HEK293 (cell line): ENCODE measurements at regions not wholly inside any gene's neighbourhood (a gene's known extent, or its start where the extent isn't known, plus 50 kb on each side); places are given as distances from the start of the nearest gene placed in this dataset.

ENCODE experiments used
- CTCF ChIP-seq: fragments of 450-650 bp; formaldehyde crosslinking; IDR thresholded peaks from 2 replicates; pipeline ENCODE4 v1.5.1; 2016; ENCODE audit warnings: missing biosample characterization, missing genetic modification characterization
- YY1 ChIP-seq: fragments of 450-650 bp; formaldehyde crosslinking; IDR thresholded peaks from 2 replicates; pipeline ENCODE4 v1.5.1; 2018; ENCODE audit warnings: missing biosample characterization, missing genetic modification characterization
- ZBTB17 ChIP-seq: fragments of 450-650 bp; formaldehyde crosslinking; IDR thresholded peaks from 2 replicates; pipeline ENCODE4 v1.5.1; 2016; ENCODE audit warnings: missing biosample characterization, missing genetic modification characterization
- ZFP37 ChIP-seq: fragments of 450-650 bp; formaldehyde crosslinking; IDR thresholded peaks from 2 replicates; pipeline ENCODE4 v1.5.1; 2016; ENCODE audit warnings: missing biosample characterization, missing genetic modification characterization
- ZNF138 ChIP-seq: fragments of 450-650 bp; formaldehyde crosslinking; IDR thresholded peaks from 2 replicates; pipeline ENCODE4 v1.5.1; 2016; ENCODE audit warnings: missing biosample characterization, missing genetic modification characterization, borderline replicate concordance
- ZNF239 ChIP-seq: fragments of 450-650 bp; formaldehyde crosslinking; IDR thresholded peaks from 2 replicates; pipeline ENCODE4 v1.5.1; 2016; ENCODE audit warnings: missing biosample characterization, missing genetic modification characterization
- ZNF280D ChIP-seq: fragments of 450-650 bp; formaldehyde crosslinking; IDR thresholded peaks from 2 replicates; pipeline ENCODE4 v1.5.1; 2016; ENCODE audit warnings: missing biosample characterization, missing genetic modification characterization
- ZNF433 ChIP-seq: fragments of 450-650 bp; formaldehyde crosslinking; IDR thresholded peaks from 2 replicates; pipeline ENCODE4 v1.5.1; 2016; ENCODE audit warnings: missing biosample characterization, missing genetic modification characterization, low read depth
- ZNF776 ChIP-seq: fragments of 450-650 bp; formaldehyde crosslinking; IDR thresholded peaks from 2 replicates; pipeline ENCODE4 v1.5.0; 2017; ENCODE audit warnings: missing biosample characterization, missing genetic modification characterization, borderline replicate concordance
- ZNF791 ChIP-seq: fragments of 450-650 bp; formaldehyde crosslinking; IDR thresholded peaks from 2 replicates; pipeline ENCODE4 v1.5.1; 2016; ENCODE audit warnings: missing biosample characterization, missing genetic modification characterization
- ZSCAN18 ChIP-seq: fragments of 450-650 bp; formaldehyde crosslinking; IDR thresholded peaks from 2 replicates; pipeline ENCODE4 v1.5.1; 2016; ENCODE audit warnings: missing biosample characterization, missing genetic modification characterization

GRCh38 chr12:91988086-91988923, 157.3 kb downstream of the BTG1 start:
- TF ChIP-seq ZNF280D (tag by site-specific recombination) (no peak), ZNF138 (tag by site-specific recombination) (no peak), ZNF776 (no peak), CTCF (tag by site-specific recombination) (no peak), ZNF791 (tag by site-specific recombination) (no peak), ZSCAN18 (no peak), ZNF239 (tag by site-specific recombination) (no peak), ZFP37 (tag by site-specific recombination) (no peak), YY1 (tag by site-specific recombination) (no peak), ZBTB17 (tag by site-specific recombination) (no peak), ZNF433 (tag by site-specific recombination) (no peak)
